Hepatocyte (in vitro differentiated cells): ENCODE measurements at regions not wholly inside any gene's neighbourhood (a gene's known extent, or its start where the extent isn't known, plus 50 kb on each side); places are given as distances from the start of the nearest gene placed in this dataset.

Source experiments
- DNase-seq: peaks from one replicate; pipeline ENCODE4 v3.0.0-alpha.2; 2016; ENCODE audit warnings: low spot score
- H2AFZ ChIP-seq: fragments of 200-600 bp; sonication (generic); 2 replicates; pipeline ENCODE4 v1.6.0; 2016; ENCODE audit warnings: antibody characterized with exemption, mild to moderate bottlenecking
- H3K27ac ChIP-seq: fragments of 200-600 bp; sonication (generic); 2 replicates; pipeline ENCODE4 v1.5.1; 2016; ENCODE audit warnings: mild to moderate bottlenecking
- H3K27me3 ChIP-seq: fragments of 200-600 bp; sonication (generic); 2 replicates; pipeline ENCODE4 v1.6.1; 2016
- H3K36me3 ChIP-seq: fragments of 200-600 bp; sonication (generic); replicated peaks from 2 replicates; pipeline ENCODE4 v1.5.1; 2016; ENCODE audit warnings: low read depth; ENCODE audit not compliant: insufficient read depth
- H3K4me1 ChIP-seq: fragments of 200-600 bp; sonication (generic); 2 replicates; pipeline ENCODE4 v1.5.1; 2016; ENCODE audit warnings: mild to moderate bottlenecking, moderate library complexity; ENCODE audit not compliant: insufficient read depth
- H3K4me2 ChIP-seq: fragments of 200-600 bp; sonication (generic); 2 replicates; pipeline ENCODE4 v1.6.0; 2016
- H3K4me3 ChIP-seq: fragments of 200-600 bp; sonication (generic); 2 replicates; pipeline ENCODE4 v1.5.1; 2016; ENCODE audit warnings: mild to moderate bottlenecking
- H3K79me2 ChIP-seq: fragments of 200-600 bp; sonication (generic); 2 replicates; pipeline ENCODE4 v1.6.0; 2017; ENCODE audit warnings: mild to moderate bottlenecking
- H3K9me2 ChIP-seq: fragments of 200-600 bp; sonication (generic); replicated peaks from 2 replicates; pipeline ENCODE4 v1.6.0; 2017; ENCODE audit warnings: mild to moderate bottlenecking; ENCODE audit not compliant: insufficient read depth
- H3K9me3 ChIP-seq: fragments of 200-600 bp; sonication (generic); 2 replicates; pipeline ENCODE4 v1.5.1; 2016; ENCODE audit warnings: low read depth, mild to moderate bottlenecking
- H4K20me1 ChIP-seq: fragments of 200-600 bp; sonication (generic); 2 replicates; pipeline ENCODE4 v1.6.0; 2016; ENCODE audit warnings: mild to moderate bottlenecking; ENCODE audit not compliant: insufficient read depth, poor library complexity, severe bottlenecking
- CTCF ChIP-seq: fragments of 200-600 bp; sonication (generic); IDR thresholded peaks from 2 replicates; pipeline ENCODE4 v1.5.1; 2016; ENCODE audit warnings: antibody characterized with exemption, mild to moderate bottlenecking; ENCODE audit not compliant: poor library complexity
- EZH2 ChIP-seq: fragments of 200-600 bp; sonication (generic); IDR thresholded peaks from 2 replicates; pipeline ENCODE4 v1.6.1; 2016; ENCODE audit warnings: antibody characterized with exemption, mild to moderate bottlenecking, borderline replicate concordance
- EZH2phosphoT487 ChIP-seq: fragments of 200-600 bp; sonication (generic); IDR thresholded peaks from one replicate; pipeline ENCODE4 v1.6.1; 2018; ENCODE audit warnings: antibody characterized with exemption, mild to moderate bottlenecking, low read depth, moderate library complexity; ENCODE audit not compliant: unreplicated experiment, severe bottlenecking
- WGBS: methylation state at CpG from one replicate; pipeline ENCODE4 v1.1.6; 2016; ENCODE audit warnings: low lambda C conversion rate; ENCODE audit errors: missing lambda C conversion rate; 5-methylcytosine and 5-hydroxymethylcytosine counted together

GRCh38 chr10:43772171-43772570, 123.5 kb upstream of the ZNF32 start:
- no peak for DNase-seq
- no peaks in the 10 kb centered on the region for H3K9me2 ChIP-seq
- 78% methylated on average over 2 of the region's 2 CpGs for WGBS
- no peak overlapping the region for H3K27ac ChIP-seq
- no peak overlapping the region for H3K4me3 ChIP-seq
- H3K79me2 ChIP-seq, result no peaks in the 10 kb centered on the region
- H3K4me2 ChIP-seq, result no peak overlapping the region
- H4K20me1 ChIP-seq, result no peaks in the 10 kb centered on the region
- H3K4me1 ChIP-seq, result no peaks in the 10 kb centered on the region
- H3K9me3 ChIP-seq, result no peaks in the 10 kb centered on the region
- TF ChIP-seq CTCF (no peak), EZH2 (no peak), EZH2phosphoT487 (no peak)
- no peak overlapping the region for H2AFZ ChIP-seq
- H3K36me3 ChIP-seq, result no peaks in the 10 kb centered on the region
- H3K27me3 ChIP-seq, result no peaks in the 10 kb centered on the region

GRCh38 chr10:43771675-43772074, 123.0 kb upstream of the ZNF32 start:
- Histone ChIP-seq H3K36me3 (no peaks in the 10 kb centered on the region), H2AFZ (no peak overlapping the region), H4K20me1 (no peaks in the 10 kb centered on the region), H3K9me2 (no peaks in the 10 kb centered on the region), H3K4me2 (no peak overlapping the region), H3K27ac (no peak overlapping the region), H3K9me3 (no peaks in the 10 kb centered on the region), H3K4me3 (no peak overlapping the region), H3K79me2 (no peaks in the 10 kb centered on the region), H3K27me3 (no peaks in the 10 kb centered on the region), H3K4me1 (no peaks in the 10 kb centered on the region)
- 69% methylated on average over 2 of the region's 2 CpGs for WGBS
- TF ChIP-seq EZH2 (no peak), CTCF (no peak), EZH2phosphoT487 (no peak)
- no peak for DNase-seq

- Histone ChIP-seq H3K4me1 (no peaks in the 10 kb centered on the region), H3K4me2 (no peak overlapping the region), H3K4me3 (no peak overlapping the region), H3K27ac (no peak overlapping the region), H3K9me3 (no peaks in the 10 kb centered on the region), H4K20me1 (no peaks in the 10 kb centered on the region), H2AFZ (no peak overlapping the region), H3K79me2 (no peaks in the 10 kb centered on the region), H3K36me3 (no peaks in the 10 kb centered on the region), H3K27me3 (no peaks in the 10 kb centered on the region), H3K9me2 (no peaks in the 10 kb centered on the region)
- TF ChIP-seq EZH2 (no peak), CTCF (no peak), EZH2phosphoT487 (no peak)
- 83% methylated on average over 2 of the region's 2 CpGs for WGBS
- no peak for DNase-seq
Observed at GRCh38 chr10:43765516-43765915, 116.8 kb upstream of the ZNF32 start.

- TF ChIP-seq EZH2phosphoT487, result no peak
- no peak for TF ChIP-seq EZH2
- TF ChIP-seq CTCF, result no peak
- no peaks in the 10 kb centered on the region for H4K20me1 ChIP-seq
- no peak overlapping the region for H3K4me2 ChIP-seq
- H3K4me1 ChIP-seq, result no peaks in the 10 kb centered on the region
- no peaks in the 10 kb centered on the region for H3K36me3 ChIP-seq
- DNase-seq, result no peak
- no peaks in the 10 kb centered on the region for H3K9me2 ChIP-seq
- no peaks in the 10 kb centered on the region for H3K79me2 ChIP-seq
- no peaks in the 10 kb centered on the region for H3K27me3 ChIP-seq
- no peak overlapping the region for H3K27ac ChIP-seq
- H3K9me3 ChIP-seq, result no peaks in the 10 kb centered on the region
- H3K4me3 ChIP-seq, result no peak overlapping the region
- H2AFZ ChIP-seq, result no peak overlapping the region
Observed at GRCh38 chr10:43763846-43764245, 115.2 kb upstream of the ZNF32 start.
